Femur (tissue), 1 donor: ENCODE measurements at regions not wholly inside any gene's neighbourhood (a gene's known extent, or its start where the extent isn't known, plus 50 kb on each side); places are given as distances from the start of the nearest gene placed in this dataset.

Source experiments
- DNase-seq: peaks from one replicate; pipeline ENCODE4 v3.0.0-alpha.2; 2017

DNA sequence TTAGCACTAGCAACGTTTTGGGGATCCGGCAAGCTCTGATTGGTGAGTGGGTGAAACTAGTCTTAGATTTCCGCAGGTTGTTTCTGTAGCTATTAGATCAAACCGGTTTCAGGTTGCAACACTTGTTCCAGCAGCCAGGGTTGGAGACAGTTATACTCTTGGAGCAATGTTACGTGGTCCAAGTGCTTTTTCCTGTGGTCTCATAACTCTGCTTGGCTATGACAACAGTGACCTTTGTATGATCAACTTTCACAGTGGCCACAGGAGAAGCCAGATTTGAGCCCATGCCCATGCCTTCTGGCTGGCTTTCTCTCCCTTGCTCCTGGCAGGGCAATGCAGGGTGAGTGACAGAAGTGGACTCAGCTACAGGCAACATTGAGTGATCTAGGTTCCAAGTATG is 84.5 kb upstream of the TAF1B start:
- DNase-seq = peak; percentile 56

- DNase-seq = no peak
Observed at GRCh38 chr2:9760069-9760901, 83.0 kb upstream of the TAF1B start.

DNA sequence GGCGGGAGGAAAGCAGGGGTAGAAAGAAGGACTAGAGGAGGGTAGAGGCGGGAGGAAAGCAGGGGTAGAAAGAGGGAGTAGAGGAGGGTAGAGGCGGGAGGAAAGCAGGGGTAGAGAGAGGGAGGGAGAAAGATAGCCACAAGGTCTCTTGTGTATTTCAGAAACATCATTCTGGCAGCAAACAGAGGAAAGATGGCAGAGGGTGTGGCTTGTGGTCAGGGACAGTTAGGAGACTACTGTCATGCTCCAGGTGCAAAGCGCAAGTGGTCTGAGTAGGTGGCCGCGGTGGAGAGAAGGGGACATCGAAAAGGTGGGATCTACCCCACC is 82.4 kb upstream of the TAF1B start:
- no peak for DNase-seq

- peak; percentile 85 for DNase-seq
Observed at GRCh38 chr2:9761577-9761976, 81.7 kb upstream of the TAF1B start.

DNA sequence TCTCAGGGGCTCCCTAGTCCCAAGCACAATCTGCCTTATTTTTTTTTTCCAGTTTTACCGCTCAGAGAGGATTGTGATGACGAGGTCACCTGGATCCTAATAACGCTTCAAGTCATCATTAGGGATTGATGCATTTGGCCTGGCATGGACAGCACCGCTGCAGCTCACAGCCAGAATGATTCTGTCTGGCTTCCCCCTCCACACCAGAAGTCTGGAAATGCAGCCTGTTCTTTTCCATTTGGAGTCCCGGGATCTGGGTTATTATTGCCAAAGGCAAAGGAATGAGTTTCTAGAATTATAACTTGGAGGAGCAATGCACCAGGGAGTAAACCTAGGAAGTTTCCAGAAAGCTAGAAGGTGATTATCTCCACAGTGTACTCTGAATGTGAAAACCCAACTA is 81.1 kb upstream of the TAF1B start:
- DNase-seq = peak; percentile 46

DNA sequence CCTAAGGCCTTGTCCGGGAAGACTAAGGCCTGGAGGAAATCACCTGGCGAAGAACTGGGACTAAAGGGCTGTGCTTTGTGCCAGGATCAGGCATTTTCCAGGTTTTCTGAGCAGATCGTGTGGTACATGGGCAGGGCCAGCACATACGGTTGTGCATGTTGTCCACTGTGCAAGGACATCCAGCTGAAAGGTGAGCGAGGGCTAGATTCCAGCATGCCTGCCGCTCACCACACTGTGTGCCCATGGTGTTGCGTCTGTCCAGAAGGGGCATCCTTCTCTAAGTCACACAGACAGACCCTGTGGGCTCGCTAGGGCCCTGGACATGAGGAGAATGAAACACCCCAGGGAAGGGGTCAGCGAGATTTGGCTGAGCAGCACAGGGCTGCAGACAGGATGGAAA is 80.3 kb upstream of the TAF1B start:
- DNase-seq = no peak

DNA sequence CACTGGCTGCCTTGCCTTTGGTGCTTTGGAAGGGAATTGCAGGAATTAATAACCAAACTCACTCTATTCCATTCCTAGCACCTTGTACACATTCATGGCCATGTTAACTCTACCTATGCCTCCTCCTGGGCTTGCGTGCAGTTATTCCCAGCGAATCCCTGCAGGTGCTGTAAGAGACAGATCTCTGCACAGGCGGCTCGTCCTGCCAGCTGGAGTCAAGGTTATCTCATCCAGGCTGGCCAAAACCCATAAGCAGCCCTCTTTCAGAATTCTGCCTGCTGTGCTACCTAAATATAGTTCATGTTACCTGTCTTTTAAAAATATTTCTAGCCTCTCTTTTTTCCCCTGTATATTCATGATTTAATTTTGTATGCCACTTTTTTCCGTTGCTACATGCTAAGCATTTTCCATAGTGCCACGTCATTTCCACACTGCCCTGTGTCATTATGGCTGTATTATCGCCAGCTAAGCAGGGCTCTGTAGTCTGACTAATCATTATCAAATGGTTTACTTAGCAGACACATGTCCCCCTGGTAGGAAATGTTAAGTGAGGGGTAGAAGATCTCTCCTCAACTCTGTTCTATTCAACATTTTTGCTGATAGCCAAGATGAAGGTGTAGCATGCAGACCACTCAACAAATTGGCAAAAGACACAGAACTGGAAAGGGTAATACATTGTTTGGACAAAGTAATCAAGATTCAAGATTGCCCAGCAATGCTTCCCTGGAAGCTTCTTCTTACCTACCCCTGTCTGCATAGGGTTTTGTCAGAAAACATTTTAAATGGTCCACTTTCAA is 79.7 kb upstream of the TAF1B start:
- no peak for DNase-seq

DNA sequence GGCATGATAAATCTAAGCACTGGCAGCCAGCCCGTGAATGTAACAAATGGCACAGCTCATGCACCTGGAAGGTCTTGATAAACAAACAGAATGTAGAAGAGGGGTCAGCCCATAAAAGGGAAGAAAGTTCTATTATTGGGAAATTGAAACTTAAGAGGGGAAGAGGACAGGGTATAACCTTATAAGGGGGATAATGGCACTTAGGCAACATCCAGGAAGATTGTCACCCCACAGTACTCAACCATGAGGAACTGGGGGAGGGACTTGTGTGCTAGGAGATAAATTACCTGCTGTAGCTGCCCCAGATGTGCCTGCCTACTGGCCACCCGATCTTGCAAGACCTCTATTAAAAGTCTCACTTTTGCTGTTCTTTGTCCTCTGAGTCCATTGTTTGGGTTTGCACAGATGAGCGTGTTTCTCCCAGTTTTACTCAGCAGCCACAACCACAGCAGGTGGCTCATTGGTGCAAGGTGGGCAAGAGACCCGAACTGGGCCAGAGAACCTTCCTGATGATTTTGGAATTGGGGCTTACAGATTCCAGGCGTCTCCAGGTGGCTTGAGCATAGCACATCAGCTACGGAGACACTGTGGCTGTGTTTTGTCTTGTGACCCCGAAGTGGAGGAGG is 79.0 kb upstream of the TAF1B start:
- DNase-seq = no peak

DNA sequence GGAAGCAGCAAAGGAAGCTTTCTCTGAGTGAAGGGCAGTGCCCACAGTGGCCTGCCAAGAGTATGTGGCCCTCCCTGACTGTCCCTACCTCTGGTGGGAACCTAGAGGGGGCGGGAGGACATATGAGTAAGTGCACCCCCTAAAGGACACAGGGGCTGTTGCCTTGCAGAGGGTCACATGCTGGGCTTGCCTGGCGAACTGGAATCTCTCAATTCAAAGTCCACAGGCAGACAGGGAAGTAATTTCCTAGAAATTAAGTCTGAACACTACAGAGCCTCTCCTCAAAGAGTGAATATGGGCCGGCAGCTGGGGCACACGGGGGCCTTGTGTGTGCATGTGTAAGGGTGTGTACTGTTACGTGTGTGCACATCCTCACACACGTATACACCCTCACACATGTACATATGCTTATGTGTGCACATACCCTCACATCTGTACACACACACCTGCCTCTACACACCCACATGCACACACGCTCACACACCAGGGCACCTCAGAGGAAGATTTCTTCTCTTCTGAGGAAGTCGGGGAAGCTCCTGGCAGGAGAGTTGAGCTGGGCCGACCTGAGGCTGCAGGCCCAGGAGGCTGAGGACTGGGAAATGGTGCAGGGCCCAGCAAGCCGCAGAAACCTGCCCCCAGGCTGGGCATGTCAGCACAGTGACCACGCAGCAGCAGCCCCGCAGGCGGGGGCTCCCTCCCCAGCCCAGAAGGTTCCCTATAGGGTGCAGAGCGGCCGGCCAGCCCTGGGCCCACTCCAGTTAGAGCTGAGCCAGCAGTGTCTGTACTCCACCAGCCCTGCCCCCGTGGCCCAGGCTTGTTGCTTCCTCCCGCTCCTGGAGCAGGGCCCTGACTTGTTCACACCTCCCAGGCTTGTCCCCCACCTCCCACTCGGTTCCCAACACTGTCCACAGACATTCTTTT is 77.4 kb upstream of the TAF1B start:
- no peak for DNase-seq

DNA sequence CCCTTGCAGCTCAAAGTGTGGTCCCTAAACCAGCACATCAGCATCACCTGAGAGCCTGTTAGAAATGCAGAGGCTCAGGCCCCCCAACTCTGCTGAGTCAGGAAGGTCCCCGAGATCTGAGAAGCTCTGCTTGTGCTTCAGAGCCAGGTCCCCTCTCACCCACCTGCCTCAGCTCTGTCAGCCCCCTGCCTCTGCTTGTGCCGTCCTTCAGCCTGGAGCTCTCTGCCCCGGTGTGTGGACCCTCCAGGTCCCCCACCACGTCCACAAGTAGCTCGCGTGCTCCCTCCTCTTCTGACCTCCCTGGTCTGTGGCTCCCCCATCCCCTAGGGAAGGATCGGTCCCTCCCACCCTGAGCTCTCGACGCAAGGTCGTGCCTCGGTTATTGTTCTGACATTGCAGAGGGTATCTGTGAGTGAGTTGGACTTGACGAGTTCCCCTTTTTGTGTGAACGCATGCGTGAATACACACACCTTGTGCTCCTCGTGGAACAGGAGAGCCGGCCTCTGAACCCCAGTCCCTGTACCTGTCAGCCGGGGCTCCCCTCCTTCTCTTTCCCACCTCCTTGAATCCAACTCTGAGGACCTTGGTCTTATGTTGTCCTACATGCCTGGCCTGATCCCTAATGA is 75.5 kb upstream of the TAF1B start:
- peak; percentile 11 for DNase-seq

GRCh38 chr2:9768388-9768787 is 74.9 kb upstream of the TAF1B start:
- no peak for DNase-seq

- DNase-seq = no peak
Observed at GRCh38 chr2:9769171-9770005, 73.9 kb upstream of the TAF1B start.

DNA sequence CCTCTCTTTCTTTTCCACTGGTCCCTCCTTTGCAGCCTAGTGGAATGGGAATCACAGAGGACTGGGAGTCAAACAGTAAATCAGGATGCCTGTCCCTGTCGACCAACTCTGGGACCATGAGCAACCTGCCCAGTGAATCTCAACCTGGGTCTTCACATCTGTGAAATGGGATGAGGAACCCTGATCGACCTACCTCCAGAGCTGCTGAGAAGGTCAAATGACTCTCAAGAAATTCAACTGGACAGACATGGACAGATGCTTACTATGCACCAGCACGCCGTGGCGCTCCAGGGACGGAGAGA is 73.3 kb upstream of the TAF1B start:
- no peak for DNase-seq

DNA sequence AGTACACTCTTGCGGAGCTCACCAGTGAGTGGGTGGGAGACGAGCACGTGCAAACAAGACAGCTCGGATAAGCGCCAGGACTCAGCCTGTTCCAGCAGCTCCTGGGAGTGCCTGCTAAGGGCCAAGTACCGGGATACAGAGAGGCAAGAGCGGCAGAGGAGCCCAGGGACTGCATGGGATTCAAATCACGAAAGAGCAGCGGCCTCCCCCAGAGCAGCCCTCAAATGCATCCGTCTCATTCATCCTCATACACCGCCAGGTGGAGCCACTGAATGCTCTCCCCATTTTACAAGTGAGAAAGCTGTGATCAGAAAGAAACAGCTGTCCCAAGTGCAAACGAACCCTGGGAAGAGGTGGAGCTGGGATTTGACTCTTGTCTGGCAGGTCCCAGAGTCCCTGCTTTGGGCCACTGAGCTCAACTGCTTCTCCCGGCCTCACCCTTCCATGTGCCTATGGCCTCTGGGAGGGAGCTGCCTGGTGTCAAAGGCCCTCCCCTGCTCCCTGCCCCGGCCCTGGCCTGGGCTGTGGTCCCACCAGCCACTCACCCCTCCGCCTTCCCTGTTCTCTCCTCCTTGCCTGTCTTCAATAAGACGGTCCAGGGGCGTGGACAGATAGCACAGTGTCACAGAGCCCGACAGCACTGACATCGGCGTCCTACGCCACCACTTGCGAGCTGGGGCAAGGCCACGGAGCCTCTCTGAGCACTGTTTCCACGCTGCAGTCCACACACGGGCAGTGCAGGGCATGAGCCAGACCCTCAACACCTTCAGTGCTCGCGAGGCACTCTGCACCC is 72.8 kb upstream of the TAF1B start:
- peak; percentile 82 for DNase-seq

- no peak for DNase-seq
Observed at GRCh38 chr2:9771101-9771449, 72.2 kb upstream of the TAF1B start.

DNA sequence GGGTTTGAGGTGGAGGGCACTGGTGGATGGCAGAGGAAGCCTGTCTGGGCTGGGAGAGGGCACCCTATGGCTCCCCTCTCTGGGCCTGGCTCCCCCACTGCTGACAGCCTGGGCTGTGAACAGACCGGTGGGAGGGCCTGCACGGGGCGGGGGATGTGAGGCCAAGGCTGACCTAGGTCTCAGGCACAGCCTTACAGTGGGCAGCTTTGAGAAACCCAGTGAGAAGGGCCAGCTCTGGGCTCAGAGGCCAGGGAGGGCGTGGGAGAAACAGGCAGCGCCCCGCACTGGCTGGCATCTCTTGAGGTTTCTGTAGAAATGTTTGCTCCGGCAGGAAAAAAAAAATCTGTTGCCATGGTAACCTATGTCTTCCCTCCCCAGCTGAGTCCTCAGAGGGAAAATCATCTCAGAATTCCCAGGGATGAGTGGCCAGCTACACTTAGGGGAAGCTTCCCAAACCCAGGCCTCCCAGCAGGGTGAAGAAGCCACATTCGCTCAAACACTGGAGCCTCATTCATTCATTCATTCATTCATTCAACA is 71.7 kb upstream of the TAF1B start:
- DNase-seq = peak; percentile 70

DNA sequence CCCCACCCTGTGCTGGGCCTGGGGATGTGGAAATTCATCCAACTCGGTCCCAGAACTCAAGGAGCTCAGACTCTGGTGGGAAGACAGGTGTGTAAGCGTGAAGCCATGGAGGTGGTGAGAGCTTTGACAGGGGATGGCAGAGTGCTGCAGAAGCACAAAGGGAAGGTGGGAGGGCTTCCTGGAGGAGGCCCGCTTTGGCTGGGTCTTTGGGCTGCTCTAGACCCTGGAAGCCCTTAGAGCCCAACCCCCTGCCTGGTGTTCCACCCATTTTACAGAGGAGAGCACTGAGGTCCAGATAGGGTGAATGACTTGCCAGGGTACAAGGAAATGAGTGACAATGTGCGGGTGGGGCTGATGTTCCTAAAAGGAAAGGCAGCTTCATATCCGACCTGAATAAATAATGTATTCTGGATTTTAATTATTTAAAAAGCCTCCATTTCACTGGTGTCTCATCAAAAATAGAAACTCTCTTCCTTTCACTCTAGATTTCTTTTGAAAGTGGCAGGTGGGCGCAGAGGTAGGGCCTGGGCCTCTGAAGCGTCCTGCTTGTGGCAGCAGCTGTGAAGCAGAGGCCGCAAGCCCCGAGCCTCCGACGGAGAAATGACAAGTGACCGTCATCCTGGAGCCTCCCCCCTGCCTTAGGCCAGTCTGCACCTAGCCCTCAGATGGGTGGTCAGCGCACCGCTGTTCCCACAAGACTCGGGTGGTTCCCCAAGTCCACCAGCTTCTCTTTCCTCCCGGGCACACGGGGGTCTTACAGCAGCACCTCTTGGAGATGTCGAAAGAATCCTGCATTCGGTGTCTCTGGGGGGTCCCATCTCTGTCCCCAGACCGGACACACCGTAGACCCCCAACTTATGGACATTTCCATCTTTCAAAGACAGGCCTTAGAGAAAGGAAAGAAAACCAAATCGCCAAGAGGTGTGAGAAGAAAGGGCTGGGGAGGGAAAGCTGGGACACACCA is 71.0 kb upstream of the TAF1B start:
- DNase-seq = no peak

- DNase-seq = no peak
Observed at GRCh38 chr2:9772999-9773902, 70.0 kb upstream of the TAF1B start.
